NCI-H2029 treated with DMSO at 0.1 percent for 48 hours (cell line): ENCODE measurements at regions not wholly inside any gene's neighbourhood (a gene's known extent, or its start where the extent isn't known, plus 50 kb on each side); places are given as distances from the start of the nearest gene placed in this dataset.
"Not testable (repeated sequence)": the region's sequence is repeated elsewhere in the genome, so short reads cannot be mapped to it uniquely, and the experiment has no call there.

ENCODE experiments used
- DNase-seq: peaks from one replicate; lab custom pipeline; 2025; lab: John Stamatoyannopoulos, UW

- DNase-seq: no peak
Measured at GRCh38 chr18:11380968-11381367, 228.4 kb upstream of the SLC35G4 start.

GRCh38 chr18:11379660-11380059 lies 229.7 kb upstream of the SLC35G4 start:
- DNase-seq: no peak

- no peak for DNase-seq
Measured at GRCh38 chr18:11377766-11378540, 228.6 kb upstream of the PIEZO2 start.

DNA sequence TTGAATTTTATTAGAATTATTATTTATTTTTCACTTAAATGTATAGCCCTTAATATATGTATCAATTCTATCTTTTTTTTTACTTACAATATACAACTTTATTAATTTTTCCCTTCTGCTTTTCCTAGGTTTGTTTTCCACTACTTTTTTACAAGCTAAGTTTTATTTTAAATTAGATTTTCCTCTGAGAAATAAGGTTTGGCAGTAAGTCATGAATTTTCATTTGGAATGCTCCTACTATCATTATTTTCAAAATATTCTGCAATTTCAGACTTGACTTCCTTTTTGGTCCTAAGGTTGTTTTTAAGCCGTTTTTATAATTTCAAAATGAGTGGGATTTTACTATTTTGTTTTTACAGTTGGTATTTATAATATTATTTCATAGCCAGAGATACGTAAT lies 222.8 kb upstream of the PIEZO2 start:
- DNase-seq: no peak

GRCh38 chr18:11369556-11369955 lies 220.2 kb upstream of the PIEZO2 start:
- DNase-seq: no peak

DNA sequence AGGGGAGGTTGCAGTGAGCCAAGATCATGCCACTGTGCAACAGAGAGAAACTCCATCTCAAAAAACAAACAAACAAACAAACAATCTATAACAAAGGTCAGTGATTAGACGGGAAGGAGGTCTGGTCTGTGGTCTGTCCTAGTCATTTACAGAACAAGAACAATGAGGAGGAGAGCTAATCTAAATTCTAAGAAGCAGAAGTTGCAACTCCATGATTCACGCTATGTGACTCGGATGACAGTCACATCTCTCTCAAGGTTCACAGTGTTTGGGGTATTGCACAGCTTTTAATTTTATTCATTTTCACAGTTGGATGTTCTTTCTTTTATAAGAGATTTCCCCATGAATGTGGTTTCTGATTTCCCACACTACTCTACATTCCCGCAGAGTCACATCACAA lies 218.7 kb upstream of the PIEZO2 start:
- no peak for DNase-seq

DNA sequence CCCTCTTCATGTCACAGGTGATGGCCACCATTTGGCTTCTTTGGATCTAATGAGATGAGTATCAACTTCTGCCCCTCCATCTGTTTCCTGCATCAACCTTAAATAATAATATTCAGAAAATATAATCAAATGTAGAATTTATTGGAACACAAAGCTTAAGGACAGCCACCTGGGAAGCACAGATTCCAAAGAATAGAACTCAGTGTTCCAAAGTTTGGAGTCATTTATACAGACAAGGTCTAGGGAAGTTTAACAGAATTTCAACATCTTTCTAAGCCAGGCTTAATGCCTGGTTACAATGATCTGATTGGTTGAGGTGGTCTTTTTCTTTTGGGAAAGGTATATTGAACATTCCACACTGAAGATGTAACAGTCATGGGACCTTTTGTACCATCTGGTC lies 218.0 kb upstream of the PIEZO2 start:
- DNase-seq: no peak

GRCh38 chr18:11366410-11366809 lies 217.0 kb upstream of the PIEZO2 start:
- no peak for DNase-seq

DNA sequence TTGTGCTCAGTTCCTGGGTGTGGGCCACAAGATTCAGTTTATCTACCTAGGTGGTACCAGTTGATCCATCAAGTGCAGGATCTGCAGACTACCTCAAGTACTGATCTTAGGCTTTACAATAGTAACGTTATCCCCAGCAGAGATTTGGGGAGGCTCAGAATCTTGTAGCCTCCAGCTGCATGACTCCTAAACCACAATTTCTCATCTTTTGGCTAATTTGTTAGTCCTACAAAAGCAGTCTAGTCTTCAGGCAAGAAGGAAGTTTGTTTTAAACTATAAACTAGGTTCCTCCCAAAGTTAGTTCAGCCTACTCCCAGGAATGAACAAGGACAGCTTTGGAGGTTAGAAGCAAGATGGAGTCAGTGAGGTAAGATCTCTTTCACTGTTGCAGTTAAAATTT lies 213.5 kb upstream of the PIEZO2 start:
- no peak for DNase-seq

DNA sequence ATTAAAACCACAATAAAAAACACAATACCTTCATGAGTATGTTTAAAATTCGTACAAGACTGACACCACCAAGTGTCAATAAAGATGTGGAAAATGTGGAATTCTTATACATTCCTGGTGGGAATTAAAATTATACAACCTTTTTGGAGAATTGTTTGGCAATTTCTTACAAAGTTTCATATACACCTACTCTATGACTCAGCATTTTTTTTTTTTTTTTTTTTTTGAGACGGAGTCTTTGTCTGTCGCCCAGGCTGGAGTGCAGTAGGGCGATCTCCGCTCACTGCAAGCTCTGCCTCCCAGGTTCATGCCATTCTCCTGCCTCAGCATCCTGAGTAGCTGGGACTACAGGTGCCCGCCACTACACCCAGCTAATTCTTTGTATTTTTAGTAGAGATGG lies 212.5 kb upstream of the PIEZO2 start:
- DNase-seq: not testable (repeated sequence)

GRCh38 chr18:11357678-11358077 lies 208.3 kb upstream of the PIEZO2 start:
- no peak for DNase-seq

DNA sequence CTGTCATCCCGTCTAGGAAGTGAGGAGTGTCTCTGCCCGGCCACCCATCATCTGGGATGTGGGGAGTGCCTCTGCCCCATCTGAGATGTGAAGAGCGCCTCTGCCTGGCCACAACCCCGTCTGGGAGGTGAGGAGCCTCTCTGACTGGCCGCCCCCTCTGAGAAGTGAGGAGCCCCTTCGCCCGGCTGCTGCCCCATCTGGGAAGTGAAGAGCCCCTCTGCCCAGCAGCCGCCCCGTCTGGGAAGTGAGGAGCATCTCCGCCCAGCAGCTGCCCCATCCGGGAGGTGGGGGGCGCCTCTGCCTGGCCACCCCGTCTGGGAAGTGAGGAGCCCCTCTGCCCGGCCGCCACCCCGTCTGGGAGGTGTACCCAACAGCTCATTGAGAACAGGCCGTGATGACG lies 195.2 kb upstream of the PIEZO2 start:
- DNase-seq: not testable (repeated sequence)

- DNase-seq: no peak
Measured at GRCh38 chr18:11343096-11343495, 193.7 kb upstream of the PIEZO2 start.

- DNase-seq: not testable (repeated sequence)
Measured at GRCh38 chr18:11342115-11342514, 192.7 kb upstream of the PIEZO2 start.

- DNase-seq: no peak
Measured at GRCh38 chr18:11339188-11339775, 189.9 kb upstream of the PIEZO2 start.

GRCh38 chr18:11336241-11336640 lies 186.9 kb upstream of the PIEZO2 start:
- no peak for DNase-seq

- DNase-seq: no peak
Measured at GRCh38 chr18:11327391-11328009, 178.1 kb upstream of the PIEZO2 start.

DNA sequence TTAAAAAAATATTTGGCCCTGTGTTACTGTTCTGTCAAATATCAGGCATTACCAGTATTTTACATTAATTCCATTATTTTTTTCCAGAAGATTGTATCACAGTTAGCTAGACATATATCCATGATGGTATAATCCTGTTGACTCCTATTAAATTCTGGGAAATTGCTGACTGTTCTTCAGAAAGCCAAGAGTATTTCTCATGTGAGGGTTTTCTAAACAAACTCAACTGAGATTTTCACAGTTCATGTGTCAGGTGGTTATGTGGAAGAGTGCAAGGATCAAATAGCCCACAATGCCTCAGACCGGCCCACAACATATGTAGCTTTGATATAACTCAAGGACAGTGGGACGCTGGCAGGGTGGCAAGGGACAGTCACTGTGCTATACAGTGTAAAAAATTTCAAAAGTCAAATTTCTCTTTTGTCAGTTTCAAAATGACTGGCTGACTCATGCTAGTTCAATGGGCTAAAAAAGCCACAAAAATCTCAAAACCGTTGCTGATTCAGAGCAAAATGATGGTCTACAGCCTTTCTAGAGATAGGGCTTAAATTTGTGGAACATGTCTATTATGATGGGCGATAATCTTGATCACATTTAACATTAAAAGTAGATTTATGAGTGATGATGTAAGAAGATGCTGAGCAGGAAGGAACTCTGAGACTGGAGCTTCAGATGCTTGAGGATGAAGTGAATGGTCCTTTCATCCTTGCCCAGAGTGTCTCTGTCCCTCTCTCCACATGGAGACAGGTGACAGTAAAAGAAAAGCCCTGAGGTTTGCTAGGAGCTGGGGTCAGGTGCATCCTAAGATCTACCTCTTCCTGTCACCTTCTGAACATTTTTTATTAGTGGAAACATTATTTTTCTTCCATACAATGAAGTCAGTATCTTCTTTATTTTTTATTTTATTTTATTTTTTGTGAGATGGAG lies 175.8 kb upstream of the PIEZO2 start:
- DNase-seq: no peak

DNA sequence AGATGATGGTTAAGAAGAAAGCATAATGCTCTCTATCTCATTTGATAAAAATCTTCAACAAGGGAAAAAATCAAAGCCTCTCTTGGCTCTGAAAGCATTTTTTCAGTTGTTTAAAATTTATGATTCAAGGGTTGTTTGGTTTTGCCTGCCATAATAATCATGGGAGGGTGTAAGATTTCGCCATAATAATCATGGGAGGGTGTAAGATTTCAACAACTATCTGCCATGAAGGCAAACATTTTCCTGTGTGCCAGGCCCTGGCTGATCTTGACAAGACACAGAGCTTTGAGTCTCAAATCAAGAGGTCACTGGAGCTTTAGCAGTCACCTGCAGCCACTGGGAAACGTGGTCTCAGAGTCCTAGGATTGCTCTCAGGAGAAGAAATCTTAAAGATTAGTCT lies 175.1 kb upstream of the PIEZO2 start:
- no peak for DNase-seq

GRCh38 chr18:11323359-11323819 lies 174.0 kb upstream of the PIEZO2 start:
- no peak for DNase-seq

GRCh38 chr18:11322716-11323115 lies 173.3 kb upstream of the PIEZO2 start:
- no peak for DNase-seq

- DNase-seq: no peak
Measured at GRCh38 chr18:11322006-11322405, 172.6 kb upstream of the PIEZO2 start.
